ENCODE measurements at regions not wholly inside any gene's neighbourhood (a gene's known extent, or its start where the extent isn't known, plus 50 kb on each side); places are given as distances from the start of the nearest gene placed in this dataset.

GRCh38 chr5:87137283-87137682, 130.4 kb upstream of the RASA1 start:
- H3K9me2 ChIP-seq (replicated peaks; ENCODE audit: control insufficient read depth, low read length) = no peaks in the 10 kb centered on the region
- no peaks in the 10 kb centered on the region for H3K79me2 ChIP-seq (ENCODE audit: control insufficient read depth, low read length)
- H3K36me3 ChIP-seq (ENCODE audit: control insufficient read depth, low read length) = no peaks in the 10 kb centered on the region
- no peak overlapping the region for H3K4me2 ChIP-seq (ENCODE audit: low read length)
- no peaks in the 10 kb centered on the region for H3K9me3 ChIP-seq (ENCODE audit: control insufficient read depth, insufficient read depth, low read length)
- no peaks in the 10 kb centered on the region for H3K27me3 ChIP-seq (ENCODE audit: control insufficient read depth, low read length)
- no peaks in the 10 kb centered on the region for H3K4me1 ChIP-seq (ENCODE audit: control insufficient read depth, low read length)
- no peak overlapping the region for H3K4me3 ChIP-seq (ENCODE audit: low read length)
- H4K20me1 ChIP-seq (ENCODE audit: control insufficient read depth, insufficient read depth, low read depth, low read length) = no peaks in the 10 kb centered on the region
- no peaks in the 10 kb centered on the region for H3F3A ChIP-seq (ENCODE audit: control insufficient read depth, insufficient read depth)
- TF ChIP-seq EZH2phosphoT487 (IDR thresholded peaks at IDR 0.05; ENCODE audit: borderline replicate concordance, low read length) (no peak), CTCF (IDR thresholded peaks at IDR 0.05; ENCODE audit: low read depth, low read length, poor library complexity, severe bottlenecking) (no peak)
- H3K27ac ChIP-seq (ENCODE audit: low read depth, low read length) = no peak overlapping the region

- Histone ChIP-seq H3K4me3 (ENCODE audit: low read length) (no peak overlapping the region), H3K27ac (ENCODE audit: low read depth, low read length) (no peak overlapping the region)
These were observed 129.4 kb upstream of the RASA1 start for GRCh38 chr5:87138091-87138805.

DNA sequence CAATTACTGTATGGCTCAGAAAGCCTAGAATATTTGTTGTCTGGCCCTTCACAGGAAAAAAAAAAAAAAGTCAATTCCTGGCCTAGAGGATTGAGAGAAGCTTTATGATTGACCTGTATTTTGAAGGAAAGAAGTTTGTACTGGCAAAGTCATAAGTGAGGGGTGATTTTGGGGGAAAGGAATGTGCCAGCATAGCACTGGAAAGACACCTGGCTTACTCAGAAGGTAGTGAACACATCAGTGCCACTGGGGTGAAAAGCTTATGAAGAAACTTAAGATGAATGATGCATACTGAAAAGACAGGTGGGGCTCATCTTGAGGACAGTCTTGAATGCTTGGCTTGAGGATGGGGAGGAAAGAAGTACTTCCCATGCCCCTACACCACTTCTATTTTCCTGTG, 127.9 kb upstream of the RASA1 start:
- Histone ChIP-seq H3K79me2 (ENCODE audit: control insufficient read depth, low read length) (no peaks in the 10 kb centered on the region), H3K4me2 (ENCODE audit: low read length) (no peak overlapping the region), H3K9me3 (ENCODE audit: control insufficient read depth, insufficient read depth, low read length) (no peaks in the 10 kb centered on the region), H3K4me3 (ENCODE audit: low read length) (no peak overlapping the region), H4K20me1 (ENCODE audit: control insufficient read depth, insufficient read depth, low read depth, low read length) (no peaks in the 10 kb centered on the region), H3F3A (ENCODE audit: control insufficient read depth, insufficient read depth) (no peaks in the 10 kb centered on the region), H3K36me3 (ENCODE audit: control insufficient read depth, low read length) (no peaks in the 10 kb centered on the region), H3K9me2 (replicated peaks; ENCODE audit: control insufficient read depth, low read length) (no peaks in the 10 kb centered on the region), H3K27ac (ENCODE audit: low read depth, low read length) (no peak overlapping the region), H3K4me1 (ENCODE audit: control insufficient read depth, low read length) (no peaks in the 10 kb centered on the region), H3K27me3 (ENCODE audit: control insufficient read depth, low read length) (no peaks in the 10 kb centered on the region)
- TF ChIP-seq CTCF (IDR thresholded peaks at IDR 0.05; ENCODE audit: low read depth, low read length, poor library complexity, severe bottlenecking) = no peak
- no peak for TF ChIP-seq EZH2phosphoT487 (IDR thresholded peaks at IDR 0.05; ENCODE audit: borderline replicate concordance, low read length)

More at GRCh38 chr5:87138091-87138805, 129.4 kb upstream of the RASA1 start:
- Histone ChIP-seq H3F3A (ENCODE audit: control insufficient read depth, insufficient read depth) (no peaks in the 10 kb centered on the region), H3K36me3 (ENCODE audit: control insufficient read depth, low read length) (no peaks in the 10 kb centered on the region), H3K4me2 (ENCODE audit: low read length) (no peak overlapping the region), H3K27me3 (ENCODE audit: control insufficient read depth, low read length) (no peaks in the 10 kb centered on the region), H3K9me3 (ENCODE audit: control insufficient read depth, insufficient read depth, low read length) (no peaks in the 10 kb centered on the region), H3K4me1 (ENCODE audit: control insufficient read depth, low read length) (no peaks in the 10 kb centered on the region), H3K79me2 (ENCODE audit: control insufficient read depth, low read length) (no peaks in the 10 kb centered on the region), H3K9me2 (replicated peaks; ENCODE audit: control insufficient read depth, low read length) (no peaks in the 10 kb centered on the region), H4K20me1 (ENCODE audit: control insufficient read depth, insufficient read depth, low read depth, low read length) (no peaks in the 10 kb centered on the region)
- TF ChIP-seq EZH2phosphoT487 (IDR thresholded peaks at IDR 0.05; ENCODE audit: borderline replicate concordance, low read length) (no peak), CTCF (IDR thresholded peaks at IDR 0.05; ENCODE audit: low read depth, low read length, poor library complexity, severe bottlenecking) (no peak)
